ENCODE measurements at regions not wholly inside any gene's neighbourhood (a gene's known extent, or its start where the extent isn't known, plus 50 kb on each side); places are given as distances from the start of the nearest gene placed in this dataset.

DNA sequence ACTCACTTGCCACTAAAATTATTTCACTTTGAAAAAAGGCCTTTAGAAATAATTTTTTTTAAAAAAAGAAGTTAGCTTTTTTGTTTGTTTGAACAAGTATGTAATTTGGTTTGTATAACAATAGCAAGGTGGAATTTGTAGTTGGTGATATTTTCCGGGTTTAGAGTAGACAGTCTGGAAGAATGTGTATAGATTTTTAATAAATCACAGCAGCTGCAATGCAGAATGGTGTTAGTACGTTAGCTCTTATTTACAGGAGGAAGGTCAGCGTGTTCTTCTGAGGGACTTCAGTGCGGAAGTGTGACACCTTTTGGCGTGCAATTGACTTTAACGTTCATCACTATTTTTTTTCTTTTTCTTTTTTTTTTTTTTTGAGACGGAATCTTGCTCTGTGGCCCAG, 115.4 kb downstream of the PLEKHG1 start:
- TF ChIP-seq EZH2phosphoT487 (IDR thresholded peaks at IDR 0.05; ENCODE audit: low read depth), result no peak
- TF ChIP-seq, protein P1, sequence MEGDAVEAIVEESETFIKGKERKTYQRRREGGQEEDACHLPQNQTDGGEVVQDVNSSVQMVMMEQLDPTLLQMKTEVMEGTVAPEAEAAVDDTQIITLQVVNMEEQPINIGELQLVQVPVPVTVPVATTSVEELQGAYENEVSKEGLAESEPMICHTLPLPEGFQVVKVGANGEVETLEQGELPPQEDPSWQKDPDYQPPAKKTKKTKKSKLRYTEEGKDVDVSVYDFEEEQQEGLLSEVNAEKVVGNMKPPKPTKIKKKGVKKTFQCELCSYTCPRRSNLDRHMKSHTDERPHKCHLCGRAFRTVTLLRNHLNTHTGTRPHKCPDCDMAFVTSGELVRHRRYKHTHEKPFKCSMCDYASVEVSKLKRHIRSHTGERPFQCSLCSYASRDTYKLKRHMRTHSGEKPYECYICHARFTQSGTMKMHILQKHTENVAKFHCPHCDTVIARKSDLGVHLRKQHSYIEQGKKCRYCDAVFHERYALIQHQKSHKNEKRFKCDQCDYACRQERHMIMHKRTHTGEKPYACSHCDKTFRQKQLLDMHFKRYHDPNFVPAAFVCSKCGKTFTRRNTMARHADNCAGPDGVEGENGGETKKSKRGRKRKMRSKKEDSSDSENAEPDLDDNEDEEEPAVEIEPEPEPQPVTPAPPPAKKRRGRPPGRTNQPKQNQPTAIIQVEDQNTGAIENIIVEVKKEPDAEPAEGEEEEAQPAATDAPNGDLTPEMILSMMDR (IDR thresholded peaks at IDR 0.05; ENCODE audit: low read depth, low read length), result no peak
- no peak overlapping the region for H2AFZ ChIP-seq (ENCODE audit: low read depth, low read length)
- peaks cover 63% of the 10 kb centered on the region for H4K20me1 ChIP-seq (ENCODE audit: insufficient read depth, low read length)
- H3K9me3 ChIP-seq (ENCODE audit: insufficient read depth, low read length), result no peaks in the 10 kb centered on the region
- no peak overlapping the region for H3K4me2 ChIP-seq (ENCODE audit: low read length)
- H3K4me3 ChIP-seq (ENCODE audit: low read length), result no peak overlapping the region
- no peaks in the 10 kb centered on the region for H3K36me3 ChIP-seq (replicated peaks; ENCODE audit: low read depth, low read length)
- H3K9ac ChIP-seq (ENCODE audit: low read length), result no peak overlapping the region
- peaks cover 58% of the 10 kb centered on the region for H3K79me2 ChIP-seq (ENCODE audit: low read length)
- no peak overlapping the region for H3K27ac ChIP-seq (ENCODE audit: low read length)
- H3K4me1 ChIP-seq (ENCODE audit: low read length), result peaks cover 9% of the 10 kb centered on the region
- no peaks in the 10 kb centered on the region for H3K27me3 ChIP-seq (ENCODE audit: low read depth, low read length)

DNA sequence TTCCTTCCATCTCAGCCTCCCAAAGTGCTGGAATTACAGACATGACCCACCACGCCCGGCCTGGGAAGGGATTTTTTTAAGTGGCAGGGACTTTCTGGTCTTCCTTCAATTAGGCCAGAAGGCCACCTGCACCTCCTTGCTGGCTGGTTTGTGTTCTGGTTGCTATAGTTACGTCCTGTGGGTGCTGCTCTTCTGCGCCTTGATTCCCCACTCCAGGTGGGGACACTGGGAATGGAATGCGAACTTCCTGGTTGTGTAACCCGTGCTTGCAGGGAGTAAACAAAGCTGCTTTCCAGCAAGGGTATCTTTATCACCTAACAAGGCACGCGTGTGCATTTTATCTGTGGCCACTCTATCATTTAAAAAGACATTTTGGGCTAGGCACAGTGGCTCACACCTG, 117.7 kb downstream of the PLEKHG1 start:
- H3K4me3 ChIP-seq (ENCODE audit: low read length), result no peak overlapping the region
- no peaks in the 10 kb centered on the region for H3K36me3 ChIP-seq (replicated peaks; ENCODE audit: low read depth, low read length)
- H2AFZ ChIP-seq (ENCODE audit: low read depth, low read length), result no peak overlapping the region
- no peak overlapping the region for H3K4me2 ChIP-seq (ENCODE audit: low read length)
- H3K27me3 ChIP-seq (ENCODE audit: low read depth, low read length), result no peaks in the 10 kb centered on the region
- no peaks in the 10 kb centered on the region for H3K9me3 ChIP-seq (ENCODE audit: insufficient read depth, low read length)
- H4K20me1 ChIP-seq (ENCODE audit: insufficient read depth, low read length), result peaks cover 57% of the 10 kb centered on the region
- H3K9ac ChIP-seq (ENCODE audit: low read length), result no peak overlapping the region
- H3K79me2 ChIP-seq (ENCODE audit: low read length), result peaks cover 56% of the 10 kb centered on the region
- no peak overlapping the region for H3K27ac ChIP-seq (ENCODE audit: low read length)
- peaks cover 17% of the 10 kb centered on the region for H3K4me1 ChIP-seq (ENCODE audit: low read length)
- no peak for TF ChIP-seq EZH2phosphoT487 (IDR thresholded peaks at IDR 0.05; ENCODE audit: low read depth)
- TF ChIP-seq, protein P1 (IDR thresholded peaks at IDR 0.05; ENCODE audit: low read depth, low read length), result no peak

DNA sequence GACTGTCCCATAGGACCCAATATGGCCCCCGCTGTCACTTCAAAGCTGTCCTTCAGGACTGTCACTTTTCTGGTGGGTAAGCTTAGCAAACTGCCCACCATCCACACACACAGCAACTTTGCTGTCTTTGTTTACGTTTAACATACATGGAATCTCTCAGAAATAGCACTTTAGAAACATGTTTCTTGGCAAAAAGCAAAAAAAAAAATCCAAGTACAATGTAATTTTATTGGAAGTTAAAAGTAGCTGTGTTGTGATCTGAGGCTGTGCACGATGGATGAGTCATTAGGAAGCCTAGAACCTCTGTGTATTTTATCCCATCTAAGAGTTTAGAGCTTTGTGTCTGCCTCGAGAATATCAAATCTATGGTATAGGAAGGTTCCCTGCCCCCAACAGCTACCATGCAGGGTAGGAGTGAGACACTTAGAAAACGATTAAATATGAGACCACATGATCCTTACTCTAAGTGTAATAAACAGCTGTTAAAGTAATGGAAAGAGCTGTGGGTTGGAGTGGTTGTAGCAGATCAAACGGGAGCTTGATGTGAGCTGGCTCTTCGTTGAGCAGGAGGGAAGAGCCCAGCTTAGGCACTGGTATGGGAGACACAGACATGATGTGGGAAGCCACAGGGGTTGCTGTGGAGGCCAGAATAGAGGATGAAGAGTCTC, 119.5 kb downstream of the PLEKHG1 start:
- no peak overlapping the region for H3K9ac ChIP-seq (ENCODE audit: low read length)
- peaks cover 58% of the 10 kb centered on the region for H3K79me2 ChIP-seq (ENCODE audit: low read length)
- no peaks in the 10 kb centered on the region for H3K9me3 ChIP-seq (ENCODE audit: insufficient read depth, low read length)
- H3K36me3 ChIP-seq (replicated peaks; ENCODE audit: low read depth, low read length), result no peaks in the 10 kb centered on the region
- H3K27me3 ChIP-seq (ENCODE audit: low read depth, low read length), result no peaks in the 10 kb centered on the region
- H3K27ac ChIP-seq (ENCODE audit: low read length), result no peak overlapping the region
- TF ChIP-seq, protein P1 (IDR thresholded peaks at IDR 0.05; ENCODE audit: low read depth, low read length), result no peak
- TF ChIP-seq EZH2phosphoT487 (IDR thresholded peaks at IDR 0.05; ENCODE audit: low read depth), result no peak
- no peak overlapping the region for H3K4me2 ChIP-seq (ENCODE audit: low read length)
- H2AFZ ChIP-seq (ENCODE audit: low read depth, low read length), result no peak overlapping the region
- peaks cover 57% of the 10 kb centered on the region for H4K20me1 ChIP-seq (ENCODE audit: insufficient read depth, low read length)
- peaks cover 17% of the 10 kb centered on the region for H3K4me1 ChIP-seq (ENCODE audit: low read length)
- no peak overlapping the region for H3K4me3 ChIP-seq (ENCODE audit: low read length)

DNA sequence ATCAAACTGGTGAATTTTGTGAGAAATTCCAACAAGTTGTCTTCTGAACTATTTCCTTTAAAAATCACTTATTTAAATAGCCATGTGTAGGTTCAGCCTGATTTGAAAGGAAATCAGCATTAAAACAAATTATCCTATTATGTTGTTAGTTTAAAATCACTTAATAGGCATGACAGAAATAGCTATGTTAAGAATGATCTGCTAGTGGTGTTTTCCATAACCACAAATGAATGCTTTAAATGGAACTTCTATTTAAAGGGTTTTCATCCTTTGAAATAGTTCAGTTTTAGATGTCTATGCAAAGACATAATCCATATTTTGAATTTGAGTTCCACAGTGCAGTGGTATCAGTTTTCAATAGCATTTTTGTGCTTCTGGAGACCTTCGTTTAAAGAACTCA, 120.1 kb downstream of the PLEKHG1 start:
- Histone ChIP-seq H3K27ac (ENCODE audit: low read length) (no peak overlapping the region), H3K79me2 (ENCODE audit: low read length) (peaks cover 56% of the 10 kb centered on the region), H3K4me3 (ENCODE audit: low read length) (no peak overlapping the region), H3K9me3 (ENCODE audit: insufficient read depth, low read length) (no peaks in the 10 kb centered on the region), H3K27me3 (ENCODE audit: low read depth, low read length) (no peaks in the 10 kb centered on the region), H4K20me1 (ENCODE audit: insufficient read depth, low read length) (peaks cover 59% of the 10 kb centered on the region), H3K9ac (ENCODE audit: low read length) (no peak overlapping the region), H3K4me2 (ENCODE audit: low read length) (no peak overlapping the region), H3K4me1 (ENCODE audit: low read length) (peaks cover 17% of the 10 kb centered on the region), H2AFZ (ENCODE audit: low read depth, low read length) (no peak overlapping the region), H3K36me3 (replicated peaks; ENCODE audit: low read depth, low read length) (no peaks in the 10 kb centered on the region)
- TF ChIP-seq, protein P1 (IDR thresholded peaks at IDR 0.05; ENCODE audit: low read depth, low read length), result no peak
- no peak for TF ChIP-seq EZH2phosphoT487 (IDR thresholded peaks at IDR 0.05; ENCODE audit: low read depth)
